Keratinocyte (primary cell): ENCODE measurements at regions not wholly inside any gene's neighbourhood (a gene's known extent, or its start where the extent isn't known, plus 50 kb on each side); places are given as distances from the start of the nearest gene placed in this dataset.

Source experiments
- DNase-seq: peaks from one replicate; pipeline ENCODE4 v3.0.0-alpha.2; 2011; ENCODE audit warnings: low read depth, missing footprints, low spot score
- FAIRE-seq: peaks from 2 replicates; lab custom pipeline; 2011; peaks lifted over from hg19 to GRCh38; lab: Jason Lieb, UNC
- H2AFZ ChIP-seq: 2 replicates; pipeline ENCODE4 v1.6.0; 2012; ENCODE audit warnings: low read length, control low read depth, inconsistent platforms; ENCODE audit not compliant: control insufficient read depth
- H3K27ac ChIP-seq: 2 replicates; pipeline ENCODE4 v1.5.1; 2011; ENCODE audit warnings: low read length; ENCODE audit not compliant: control insufficient read depth, insufficient read depth
- H3K27me3 ChIP-seq: 3 replicates; pipeline ENCODE4 v1.6.0; 2011; ENCODE audit warnings: low read length; ENCODE audit not compliant: control insufficient read depth, insufficient read depth; ENCODE audit errors: extremely low read depth
- H3K36me3 ChIP-seq, 2 experiments: 2 replicates in 1 of 2; 3 replicates in 1 of 2; pipeline ENCODE4 v1.5.1; 2011; ENCODE audit warnings: low read length in 2 of 2, mild to moderate bottlenecking in 1 of 2; ENCODE audit not compliant: control insufficient read depth in 2 of 2, insufficient read depth in 2 of 2; ENCODE audit errors: extremely low read depth in 1 of 2
- H3K4me1 ChIP-seq: 3 replicates; pipeline ENCODE4 v1.5.1; 2011; ENCODE audit warnings: low read length; ENCODE audit not compliant: control insufficient read depth, insufficient read depth; ENCODE audit errors: extremely low read depth
- H3K4me2 ChIP-seq: 3 replicates; pipeline ENCODE4 v1.6.0; 2011; ENCODE audit warnings: low read depth, low read length; ENCODE audit not compliant: control insufficient read depth, insufficient read depth; ENCODE audit errors: extremely low read depth
- H3K4me3 ChIP-seq, 3 experiments: fragments of 200-600 bp in 1 of 3; sonication (generic) in 1 of 3; 2 replicates in 2 of 3; 3 replicates in 1 of 3; pipeline ENCODE4 v1.5.1; 2011 to 2016; ENCODE audit warnings: low read length in 3 of 3, mild to moderate bottlenecking in 3 of 3, control low read depth in 2 of 3, inconsistent platforms in 1 of 3, low read depth in 1 of 3, mixed read lengths in 1 of 3, mixed run types in 1 of 3, moderate library complexity in 1 of 3; ENCODE audit not compliant: control insufficient read depth in 2 of 3, insufficient read depth in 2 of 3; ENCODE audit errors: extremely low read depth in 1 of 3
- H3K79me2 ChIP-seq: 2 replicates; pipeline ENCODE4 v1.6.0; 2012; ENCODE audit warnings: low read length; ENCODE audit not compliant: control insufficient read depth, insufficient read depth
- H3K9ac ChIP-seq: 3 replicates; pipeline ENCODE4 v1.6.0; 2011; ENCODE audit warnings: low read length; ENCODE audit not compliant: control insufficient read depth, insufficient read depth; ENCODE audit errors: extremely low read depth
- H3K9me1 ChIP-seq: 3 replicates; pipeline ENCODE4 v1.6.0; 2011; ENCODE audit warnings: low read length; ENCODE audit not compliant: control insufficient read depth, insufficient read depth; ENCODE audit errors: extremely low read depth
- H3K9me3 ChIP-seq: 2 replicates; pipeline ENCODE4 v1.5.1; 2012; ENCODE audit warnings: low read depth, low read length; ENCODE audit not compliant: control insufficient read depth
- H4K20me1 ChIP-seq: 3 replicates; pipeline ENCODE4 v1.6.0; 2011; ENCODE audit warnings: low read length; ENCODE audit not compliant: control insufficient read depth, insufficient read depth; ENCODE audit errors: extremely low read depth
- CTCF ChIP-seq, 3 experiments: IDR thresholded peaks in 1 of 3; conservative IDR thresholded peaks in 1 of 3; optimal IDR thresholded peaks in 1 of 3; 2 replicates in 2 of 3; 3 replicates in 1 of 3; pipeline versions ENCODE3 to v1.5.1; 2011; ENCODE audit warnings: low read length in 3 of 3, mild to moderate bottlenecking in 3 of 3, moderate library complexity in 2 of 3, control low read depth in 1 of 3, inconsistent platforms in 1 of 3; ENCODE audit not compliant: insufficient read depth in 2 of 3; ENCODE audit errors: extremely low read depth in 1 of 3
- EZH2 ChIP-seq: IDR thresholded peaks from one replicate; pipeline ENCODE4 v1.6.1; 2012; ENCODE audit warnings: inconsistent platforms, mild to moderate bottlenecking, low read length, moderate library complexity
- dilution Hi-C: fragments of 300-500 bp; cut with MboI; formaldehyde crosslinking; loops from one replicate; pipeline ENCODE4 v1.7.0; 2020; ENCODE audit warnings: low sequenced_read_pairs; ENCODE audit not compliant: extremely low pct_ligation_motif_present

DNA sequence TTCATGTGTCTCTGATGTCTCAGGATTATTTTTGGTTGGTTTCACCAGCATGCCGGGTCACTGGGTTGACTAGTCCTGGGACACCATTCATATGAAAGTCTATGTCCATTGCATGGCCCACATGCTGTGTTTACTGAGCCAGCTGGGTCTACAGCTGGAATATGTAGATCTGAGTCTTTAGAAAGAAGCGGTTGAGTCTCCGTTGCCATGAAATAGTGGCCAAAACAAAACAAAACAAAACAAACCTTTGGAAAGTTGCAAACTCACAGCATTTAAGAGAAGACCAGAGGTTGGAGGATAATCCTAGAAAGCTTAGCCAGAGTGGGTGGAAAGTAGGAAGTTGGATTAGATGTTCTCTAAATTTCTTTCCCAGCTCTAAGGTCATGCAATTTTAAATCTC lies 191.8 kb upstream of the NTM start:
- Histone ChIP-seq H3K27ac (no peak overlapping the region), H2AFZ (no peak overlapping the region), H3K9me1 (no peaks in the 10 kb centered on the region), H3K4me3 (no peak overlapping the region), H3K79me2 (no peaks in the 10 kb centered on the region), H3K27me3 (no peaks in the 10 kb centered on the region), H3K4me1 (no peaks in the 10 kb centered on the region), H3K9ac (no peak overlapping the region), H3K9me3 (no peaks in the 10 kb centered on the region), H4K20me1 (no peaks in the 10 kb centered on the region), H3K4me2 (no peak overlapping the region), H3K36me3 (no peaks in the 10 kb centered on the region)
- FAIRE-seq (no peak), DNase-seq (no peak)
- dilution Hi-C loops: no loop called here
- TF ChIP-seq CTCF (optimal IDR thresholded peaks at IDR 0.05 in 1 of 3, IDR thresholded peaks at IDR 0.05 in 1 of 3, conservative IDR thresholded peaks at IDR 0.05 in 1 of 3; ENCODE audit: extremely low read depth in 1 of 3, insufficient read depth in 2 of 3, low read length in 3 of 3) (no peak), EZH2 (no peak)

- no peak for DNase-seq
Observed at GRCh38 chr11:131179836-131180235, 190.6 kb upstream of the NTM start.

More at GRCh38 chr11:131179836-131180235, 190.6 kb upstream of the NTM start:
- dilution Hi-C loops: no loop called here
- Histone ChIP-seq H3K9me1 (no peaks in the 10 kb centered on the region), H3K79me2 (no peaks in the 10 kb centered on the region), H4K20me1 (no peaks in the 10 kb centered on the region), H3K36me3 (no peaks in the 10 kb centered on the region), H3K9me3 (no peaks in the 10 kb centered on the region), H3K4me1 (no peaks in the 10 kb centered on the region), H3K27ac (no peak overlapping the region), H3K4me3 (no peak overlapping the region), H3K27me3 (no peaks in the 10 kb centered on the region), H3K4me2 (no peak overlapping the region), H2AFZ (no peak overlapping the region), H3K9ac (no peak overlapping the region)
- FAIRE-seq: no peak
- no peak for TF ChIP-seq CTCF (optimal IDR thresholded peaks at IDR 0.05 in 1 of 3, IDR thresholded peaks at IDR 0.05 in 1 of 3, conservative IDR thresholded peaks at IDR 0.05 in 1 of 3; ENCODE audit: extremely low read depth in 1 of 3, insufficient read depth in 2 of 3, low read length in 3 of 3)
- TF ChIP-seq EZH2: no peak
